ENCODE measurements at regions not wholly inside any gene's neighbourhood (a gene's known extent, or its start where the extent isn't known, plus 50 kb on each side); places are given as distances from the start of the nearest gene placed in this dataset. TPM values are rescaled to one million over a fixed set of nuclear protein-coding genes. Genes with fewer than 3 reads are reported as not detected.

GRCh38 chr4:133096972-133097371 is 52.1 kb upstream of the PCDH10 start:
- ATAC-seq (ENCODE audit: low FRiP score) (no peak), DNase-seq (ENCODE audit: low spot score) (no peak)
- TF ChIP-seq CTCF (IDR thresholded peaks at IDR 0.05), result no peak

Small RNA genes in the stretch of these regions (small RNA-seq; reads per million reads assigned to genes)
- not detected for gene AC096711.1

Measured in omental fat pad (tissue), 3 donors.